HG03520 (cell line): ENCODE measurements at regions not wholly inside any gene's neighbourhood (a gene's known extent, or its start where the extent isn't known, plus 50 kb on each side); places are given as distances from the start of the nearest gene placed in this dataset.
"Not testable (repeated sequence)": the region's sequence is repeated elsewhere in the genome, so short reads cannot be mapped to it uniquely, and the experiment has no call there.

Experiments
- ATAC-seq: cut with Tn5 transposase; IDR thresholded peaks from one replicate; pipeline ENCODE4 v1.9.1; 2021; ENCODE audit warnings: mild to moderate bottlenecking, moderate library complexity; ENCODE audit not compliant: unreplicated experiment

- ATAC-seq: no peak
Observed at GRCh38 chr16:60302676-60303075, 1568.6 kb upstream of the GOT2 start.

DNA sequence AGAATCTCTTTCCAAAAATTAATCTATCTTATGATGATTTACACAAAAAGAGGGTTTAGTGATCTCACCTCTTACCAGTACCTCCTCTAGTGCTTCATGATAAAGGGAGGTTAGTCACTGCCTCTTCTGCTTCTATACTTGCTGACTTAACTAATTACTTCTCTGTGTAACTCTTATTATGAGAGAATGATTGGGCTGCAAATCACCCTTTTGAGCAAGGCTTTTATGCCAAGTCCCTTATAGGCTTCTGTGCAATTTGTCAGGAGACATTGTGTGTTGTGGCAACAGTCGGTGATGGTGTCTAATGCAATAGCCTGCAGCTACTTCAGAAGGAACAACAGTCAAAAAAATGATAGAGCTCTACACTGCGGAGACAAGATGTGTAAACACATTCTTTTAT, 1568.1 kb upstream of the GOT2 start:
- ATAC-seq: no peak

GRCh38 chr16:60299241-60299776, 1565.2 kb upstream of the GOT2 start:
- ATAC-seq: no peak

DNA sequence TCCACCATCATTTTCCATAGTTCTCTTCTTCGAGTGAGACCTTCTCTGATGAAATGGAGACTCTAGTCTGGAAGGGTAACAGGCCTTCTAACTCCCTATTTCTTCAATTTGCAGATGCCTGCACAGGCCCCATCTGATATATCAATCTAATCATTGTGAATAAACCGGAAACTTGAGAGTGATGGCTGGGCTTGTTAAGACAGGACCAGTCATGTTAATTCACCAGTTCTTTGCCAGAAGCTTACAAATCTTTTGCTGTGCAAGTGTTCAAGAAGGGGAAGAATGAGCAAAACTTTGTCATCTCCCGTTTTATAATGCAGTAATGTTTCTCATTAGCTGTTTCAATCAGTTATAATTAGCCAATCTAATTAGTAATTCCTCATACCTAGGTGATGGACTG, 1561.3 kb upstream of the GOT2 start:
- ATAC-seq: no peak

GRCh38 chr16:60285794-60286193, 1551.7 kb upstream of the GOT2 start:
- ATAC-seq: no peak

GRCh38 chr16:60279061-60279665, 1545.0 kb upstream of the GOT2 start:
- no peak for ATAC-seq

DNA sequence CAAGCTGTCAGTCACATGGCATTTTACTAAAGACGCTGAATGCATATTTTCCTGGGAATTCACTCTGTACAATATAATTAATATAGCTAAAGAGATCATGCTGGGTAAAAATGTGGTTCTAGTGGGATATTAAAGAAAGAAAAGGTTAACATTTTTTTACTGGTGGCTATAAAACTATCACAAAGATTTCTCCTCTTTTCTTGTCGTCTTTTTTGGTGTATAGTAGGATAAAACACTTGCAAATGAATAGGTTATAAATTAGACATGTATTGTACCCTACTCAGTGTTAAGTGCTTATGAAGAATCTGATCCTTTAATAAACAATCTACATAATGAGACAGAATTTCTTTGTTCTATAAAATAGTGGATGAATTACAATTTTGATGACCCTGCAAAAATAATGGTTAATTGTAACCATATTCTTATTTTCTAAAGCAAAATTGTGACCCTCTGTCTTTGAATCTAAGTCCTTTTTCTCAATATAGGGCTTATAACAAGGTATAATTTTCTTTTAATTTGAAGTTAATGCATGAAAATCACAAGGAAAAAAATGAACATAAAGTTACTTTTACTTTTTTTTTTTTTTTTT, 1540.4 kb upstream of the GOT2 start:
- no peak for ATAC-seq

GRCh38 chr16:60271781-60272180, 1537.7 kb upstream of the GOT2 start:
- ATAC-seq: no peak

DNA sequence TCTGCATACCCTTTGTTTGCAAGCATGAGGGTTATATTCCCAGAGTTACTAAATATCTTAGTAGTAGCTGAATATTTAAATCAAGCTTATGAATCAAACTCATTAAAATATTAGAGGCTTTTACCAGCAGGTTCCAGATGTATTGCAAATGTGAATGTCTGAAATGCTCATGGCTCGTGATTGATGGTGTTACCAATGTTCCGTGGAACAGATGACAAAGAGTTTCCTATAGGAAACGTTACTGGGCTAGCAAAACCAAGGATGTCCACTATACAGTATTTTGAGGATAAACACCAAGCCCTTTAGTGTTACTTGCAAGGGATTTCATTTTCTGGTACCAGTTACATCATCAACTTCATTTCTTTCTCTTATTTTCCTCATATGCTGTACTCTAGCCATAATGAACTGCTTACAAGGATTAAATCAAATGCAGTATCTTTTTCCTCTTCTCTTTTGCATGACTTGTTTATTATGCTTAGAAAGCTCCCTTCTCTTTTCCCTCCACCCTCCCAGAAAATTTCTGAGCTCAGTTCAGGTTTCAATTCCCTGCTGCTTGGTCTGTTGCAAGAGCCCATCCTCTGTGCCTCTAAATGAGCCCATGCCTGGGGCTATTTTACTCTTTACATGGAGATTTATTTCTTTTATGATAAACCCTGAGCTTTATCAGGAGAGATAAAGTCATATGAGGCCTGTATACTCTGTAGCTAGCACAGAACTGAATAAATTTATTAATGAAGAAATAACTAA, 1537.1 kb upstream of the GOT2 start:
- no peak for ATAC-seq

DNA sequence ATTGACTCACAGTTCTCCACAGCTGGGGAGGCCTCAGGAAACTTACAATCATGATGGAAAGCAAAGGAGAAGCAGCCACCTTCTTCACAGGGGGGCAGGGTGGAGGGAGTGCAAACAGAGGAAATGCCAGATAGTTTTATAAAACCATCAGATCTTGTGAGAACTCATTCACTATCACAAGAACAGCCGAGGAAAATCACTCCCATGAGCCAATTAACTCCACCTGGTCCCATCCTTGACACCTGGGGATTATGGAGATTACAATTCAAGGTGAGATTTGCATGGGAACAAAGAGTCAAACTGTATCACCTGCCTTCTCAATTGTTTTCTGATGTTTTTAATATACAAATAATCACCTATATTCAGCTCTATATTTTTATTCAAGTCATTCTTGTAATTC, 1527.3 kb upstream of the GOT2 start:
- no peak for ATAC-seq

DNA sequence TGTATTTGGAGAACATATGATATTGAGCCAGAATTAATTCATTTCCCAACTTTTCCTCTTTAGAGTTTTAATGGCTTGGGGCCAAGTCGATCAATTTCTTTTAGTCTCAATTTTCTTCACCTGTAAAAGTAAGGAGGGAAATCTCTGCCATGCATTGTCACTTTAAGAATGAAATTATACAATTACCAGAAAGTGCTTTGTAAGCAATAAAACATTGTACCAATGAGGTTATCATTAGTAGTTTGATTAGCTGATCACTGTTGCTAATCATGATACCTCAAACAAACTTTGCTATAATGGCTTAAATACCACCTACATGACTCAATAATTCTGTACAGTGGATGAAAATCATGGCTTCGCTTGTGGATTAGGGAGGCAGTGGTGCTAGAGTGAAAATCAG, 1525.8 kb upstream of the GOT2 start:
- no peak for ATAC-seq

GRCh38 chr16:60246086-60246485, 1512.0 kb upstream of the GOT2 start:
- no peak for ATAC-seq

DNA sequence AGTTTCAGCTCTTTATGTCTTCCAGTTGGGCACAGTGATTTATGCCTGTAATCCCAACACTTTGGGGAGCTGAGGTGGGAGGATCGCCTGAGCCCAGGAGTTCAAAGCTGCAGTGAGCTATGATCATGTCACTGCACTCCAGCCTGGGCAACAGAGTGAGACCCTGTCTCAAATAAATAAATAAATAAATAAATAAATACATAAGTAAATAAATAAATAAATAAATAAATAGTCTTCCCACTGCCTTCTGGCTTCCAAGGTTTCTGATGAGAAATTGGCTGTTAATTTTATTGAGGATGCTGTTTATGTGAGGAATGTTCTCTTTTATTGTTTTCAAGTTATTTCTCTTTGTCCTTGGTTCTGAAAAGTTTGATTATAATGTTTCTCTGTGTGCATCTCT, 1507.6 kb upstream of the GOT2 start:
- no peak for ATAC-seq

GRCh38 chr16:60230666-60231065, 1496.5 kb upstream of the GOT2 start:
- no peak for ATAC-seq

GRCh38 chr16:60225541-60225940, 1491.4 kb upstream of the GOT2 start:
- no peak for ATAC-seq

DNA sequence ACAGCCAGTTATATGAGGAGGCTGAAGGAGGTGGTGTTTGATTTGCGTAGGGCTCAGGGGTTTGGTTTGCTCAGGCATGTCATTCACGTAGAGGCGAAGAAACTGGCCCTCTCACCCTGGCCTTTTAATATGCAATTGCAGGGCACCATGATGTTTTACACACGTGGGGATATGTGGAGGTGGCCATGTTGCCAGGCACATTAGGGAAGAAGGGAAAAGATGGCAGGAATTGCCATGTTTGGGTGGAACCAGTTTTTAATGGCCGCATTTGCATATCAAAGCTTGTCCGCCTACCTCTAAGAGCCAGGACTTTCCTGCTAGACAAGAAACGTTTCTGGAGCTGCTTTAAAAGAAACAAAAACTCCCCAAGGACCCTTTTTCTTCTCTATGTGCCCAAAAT, 1483.7 kb upstream of the GOT2 start:
- no peak for ATAC-seq

DNA sequence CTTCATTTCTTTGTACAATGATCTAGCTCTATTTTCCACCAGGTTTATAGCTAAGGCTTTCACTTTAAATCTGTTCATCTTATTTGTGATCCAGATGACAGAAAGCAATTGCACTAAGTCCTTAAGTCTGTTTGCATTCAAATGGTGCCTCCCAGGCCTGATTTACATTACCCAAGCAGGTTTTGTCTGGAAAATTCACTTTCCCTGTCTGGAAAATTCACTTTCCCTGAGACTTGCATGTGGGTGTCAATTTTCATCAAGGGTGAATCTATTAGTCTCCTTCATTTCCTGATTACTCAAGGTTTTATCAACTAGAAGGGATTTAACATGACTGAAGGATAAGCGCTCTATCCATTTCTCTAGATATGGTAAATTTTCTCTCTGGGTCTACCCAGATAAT, 1480.2 kb upstream of the GOT2 start:
- no peak for ATAC-seq

DNA sequence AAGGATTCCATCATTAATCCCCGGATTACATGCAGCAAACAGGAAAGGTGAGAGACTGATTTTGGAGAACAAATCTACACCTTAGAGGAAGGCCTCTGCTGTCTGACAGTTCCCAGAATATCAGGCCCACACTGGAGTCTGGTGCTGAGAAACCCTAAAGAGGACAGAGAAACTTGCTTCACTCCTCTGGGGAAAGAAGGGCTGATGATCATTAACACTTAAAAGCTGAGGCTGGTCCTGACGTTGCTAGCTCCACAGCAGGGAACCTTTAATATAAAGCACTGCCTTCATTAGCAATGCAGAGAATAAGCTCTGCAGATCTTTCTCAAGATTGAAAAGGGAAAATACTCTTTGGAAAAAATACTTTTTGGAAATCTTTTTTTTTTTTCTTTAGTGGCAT, 1472.4 kb upstream of the GOT2 start:
- no peak for ATAC-seq

- ATAC-seq: no peak
Observed at GRCh38 chr16:60204181-60204580, 1470.1 kb upstream of the GOT2 start.

GRCh38 chr16:60203525-60204124, 1469.5 kb upstream of the GOT2 start:
- no peak for ATAC-seq

DNA sequence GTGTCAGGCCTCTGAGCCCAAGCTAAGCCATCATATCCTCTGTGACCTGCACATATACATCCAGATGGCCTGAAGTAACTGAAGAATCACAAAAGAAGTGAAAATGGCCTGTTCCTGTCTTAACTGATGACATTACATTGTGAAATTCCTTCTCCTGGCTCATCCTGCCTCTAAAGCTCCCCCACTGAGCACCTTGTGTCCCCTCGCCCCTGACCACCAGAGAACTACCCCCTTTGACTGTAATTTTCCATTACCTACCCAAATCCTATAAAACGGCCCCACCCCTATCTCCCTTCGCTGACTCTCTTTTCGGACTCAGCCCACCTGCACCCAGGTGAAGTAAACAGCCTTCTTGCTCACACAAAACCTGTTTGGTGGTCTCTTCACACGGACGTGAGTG, 1466.6 kb upstream of the GOT2 start:
- ATAC-seq: not testable (repeated sequence)

- ATAC-seq: no peak
Observed at GRCh38 chr16:60200161-60200560, 1466.0 kb upstream of the GOT2 start.
